ENCODE measurements at regions not wholly inside any gene's neighbourhood (a gene's known extent, or its start where the extent isn't known, plus 50 kb on each side); places are given as distances from the start of the nearest gene placed in this dataset.

- no peak overlapping the region for H3K27ac ChIP-seq (ENCODE audit: low read depth in 2 of 2, low read length in 2 of 2)
- intact Hi-C loops (cut with DNase I): no loop called here
- no peak overlapping the region for H3K4me3 ChIP-seq (ENCODE audit: low read length in 3 of 3)
- H3K9ac ChIP-seq (ENCODE audit: low read length in 3 of 3): no peak overlapping the region
- no peaks in the 10 kb centered on the region for H3K36me3 ChIP-seq (ENCODE audit: control insufficient read depth in 2 of 3, insufficient read depth in 3 of 3, low read length in 3 of 3)
- no peaks in the 10 kb centered on the region for H3K4me1 ChIP-seq (ENCODE audit: control insufficient read depth in 2 of 3, insufficient read depth in 2 of 3, low read depth in 1 of 3, low read length in 3 of 3)
- FAIRE-seq (no peak), DNase-seq (no peak)
- TF ChIP-seq CTCF (IDR thresholded peaks at IDR 0.05; ENCODE audit: borderline replicate concordance, extremely low read depth, insufficient read depth): no peak
- H3K9me3 ChIP-seq (ENCODE audit: control insufficient read depth in 2 of 3, insufficient read depth in 1 of 3, low read length in 3 of 3): no peaks in the 10 kb centered on the region
- no peaks in the 10 kb centered on the region for H3K27me3 ChIP-seq (ENCODE audit: control insufficient read depth, insufficient read depth, low read length)
Measured at GRCh38 chr4:189126040-189126439, 814.6 kb upstream of the FRG1 start.

DNA sequence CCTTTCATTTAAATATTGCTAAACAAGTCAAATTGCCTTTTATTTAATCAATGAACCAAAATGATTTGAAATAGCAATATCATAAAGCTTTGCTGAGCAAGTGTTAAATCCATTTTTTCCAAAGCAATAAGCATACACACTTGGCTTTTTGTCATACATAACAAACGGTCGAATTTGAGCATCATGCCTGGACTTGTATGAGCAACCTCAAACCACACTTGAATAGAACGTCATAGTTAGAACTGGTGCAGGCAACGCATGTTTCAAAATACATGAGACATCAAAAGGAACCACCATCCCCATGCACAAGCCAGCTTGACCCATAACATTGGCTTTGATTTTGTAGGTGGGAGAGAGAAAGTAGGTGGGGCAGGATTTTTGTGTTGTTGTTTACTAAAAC, 812.3 kb upstream of the FRG1 start:
- Histone ChIP-seq H3K27ac (ENCODE audit: low read depth in 2 of 2, low read length in 2 of 2) (no peak overlapping the region), H3K4me3 (ENCODE audit: low read length in 3 of 3) (no peak overlapping the region), H3K4me1 (ENCODE audit: control insufficient read depth in 2 of 3, insufficient read depth in 2 of 3, low read depth in 1 of 3, low read length in 3 of 3) (no peaks in the 10 kb centered on the region), H3K36me3 (ENCODE audit: control insufficient read depth in 2 of 3, insufficient read depth in 3 of 3, low read length in 3 of 3) (no peaks in the 10 kb centered on the region), H3K27me3 (ENCODE audit: control insufficient read depth, insufficient read depth, low read length) (no peaks in the 10 kb centered on the region), H3K9ac (ENCODE audit: low read length in 3 of 3) (no peak overlapping the region), H3K9me3 (ENCODE audit: control insufficient read depth in 2 of 3, insufficient read depth in 1 of 3, low read length in 3 of 3) (no peaks in the 10 kb centered on the region)
- intact Hi-C loops (cut with DNase I): no loop called here
- DNase-seq (no peak), FAIRE-seq (no peak)
- TF ChIP-seq CTCF (IDR thresholded peaks at IDR 0.05; ENCODE audit: borderline replicate concordance, extremely low read depth, insufficient read depth): no peak

DNA sequence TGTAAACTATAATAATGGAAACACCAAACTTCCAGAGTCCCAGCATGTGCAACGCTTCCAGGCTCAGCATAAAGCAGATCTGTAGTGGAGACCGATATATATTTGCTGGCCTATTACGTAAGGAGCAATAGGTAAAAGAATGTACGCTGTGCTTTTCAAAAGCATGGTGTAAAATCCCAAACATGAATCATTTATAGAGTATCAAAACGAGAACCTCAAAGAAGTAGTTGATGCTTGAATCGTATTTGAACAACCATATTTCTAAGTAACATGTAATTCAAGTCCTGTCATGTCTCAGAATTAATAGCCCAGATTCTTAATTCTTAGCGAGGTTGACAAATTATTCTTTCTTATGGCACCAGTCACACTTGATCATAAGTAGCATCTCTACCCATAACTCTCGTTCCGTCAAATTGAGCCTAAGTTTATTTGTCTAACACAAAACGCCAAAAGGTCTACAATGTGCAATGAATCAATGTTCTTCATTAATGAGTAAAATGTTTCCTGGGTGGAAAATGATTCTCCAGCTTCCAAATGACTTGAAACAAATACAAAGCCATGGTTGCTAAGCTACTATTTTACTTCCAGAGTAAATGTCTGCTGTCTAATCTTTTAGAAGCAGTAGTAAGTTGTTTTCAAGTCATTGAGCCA, 811.5 kb upstream of the FRG1 start:
- Histone ChIP-seq H3K27me3 (ENCODE audit: control insufficient read depth, insufficient read depth, low read length) (no peaks in the 10 kb centered on the region), H3K4me3 (ENCODE audit: low read length in 3 of 3) (no peak overlapping the region), H3K9me3 (ENCODE audit: control insufficient read depth in 2 of 3, insufficient read depth in 1 of 3, low read length in 3 of 3) (no peaks in the 10 kb centered on the region), H3K27ac (ENCODE audit: low read depth in 2 of 2, low read length in 2 of 2) (no peak overlapping the region), H3K36me3 (ENCODE audit: control insufficient read depth in 2 of 3, insufficient read depth in 3 of 3, low read length in 3 of 3) (no peaks in the 10 kb centered on the region), H3K4me1 (ENCODE audit: control insufficient read depth in 2 of 3, insufficient read depth in 2 of 3, low read depth in 1 of 3, low read length in 3 of 3) (no peaks in the 10 kb centered on the region), H3K9ac (ENCODE audit: low read length in 3 of 3) (no peak overlapping the region)
- DNase-seq (peak in 2 of 5 donors; percentile 14 to 22), FAIRE-seq (no peak)
- intact Hi-C loops (cut with DNase I): no loop called here
- no peak for TF ChIP-seq CTCF (IDR thresholded peaks at IDR 0.05; ENCODE audit: borderline replicate concordance, extremely low read depth, insufficient read depth)

- Histone ChIP-seq H3K36me3 (ENCODE audit: control insufficient read depth in 2 of 3, insufficient read depth in 3 of 3, low read length in 3 of 3) (no peaks in the 10 kb centered on the region), H3K27ac (ENCODE audit: low read depth in 2 of 2, low read length in 2 of 2) (no peak overlapping the region), H3K9me3 (ENCODE audit: control insufficient read depth in 2 of 3, insufficient read depth in 1 of 3, low read length in 3 of 3) (no peaks in the 10 kb centered on the region), H3K4me1 (ENCODE audit: control insufficient read depth in 2 of 3, insufficient read depth in 2 of 3, low read depth in 1 of 3, low read length in 3 of 3) (no peaks in the 10 kb centered on the region), H3K9ac (ENCODE audit: low read length in 3 of 3) (no peak overlapping the region), H3K4me3 (ENCODE audit: low read length in 3 of 3) (no peak overlapping the region), H3K27me3 (ENCODE audit: control insufficient read depth, insufficient read depth, low read length) (no peaks in the 10 kb centered on the region)
- intact Hi-C loops (cut with DNase I): no loop called here
- TF ChIP-seq CTCF (IDR thresholded peaks at IDR 0.05; ENCODE audit: borderline replicate concordance, extremely low read depth, insufficient read depth): no peak
- DNase-seq: peak in 1 of 5 donors; percentile 6
- FAIRE-seq: no peak
Measured at GRCh38 chr4:189131118-189131517, 809.6 kb upstream of the FRG1 start.
